ENCODE measurements at regions not wholly inside any gene's neighbourhood (a gene's known extent, or its start where the extent isn't known, plus 50 kb on each side); places are given as distances from the start of the nearest gene placed in this dataset.

DNA sequence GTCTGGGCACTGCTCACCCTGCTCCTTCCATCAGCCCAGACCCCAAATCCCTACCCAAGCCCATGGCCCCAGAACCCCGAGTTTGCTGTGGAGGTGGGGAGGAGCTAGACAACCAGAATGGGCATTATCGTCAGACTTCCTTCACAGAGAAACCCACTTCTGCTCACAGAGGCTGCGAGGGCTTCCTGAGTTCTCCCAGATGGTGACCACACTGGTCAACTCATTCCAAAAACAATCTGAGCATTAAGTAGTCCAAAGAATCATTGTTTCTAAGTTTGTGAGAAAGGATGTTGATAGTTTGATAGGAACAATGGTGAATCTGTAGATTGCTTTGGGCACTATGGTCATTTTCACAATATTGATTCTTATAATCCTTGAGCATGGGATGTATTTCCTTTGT lies 60.2 kb downstream of the LRRC30 start:
- no peak for TF ChIP-seq CTCF (IDR thresholded peaks at IDR 0.05)
- TF ChIP-seq EZH2 (IDR thresholded peaks at IDR 0.05; ENCODE audit: borderline replicate concordance, insufficient read depth, low read depth, low read length, poor library complexity, severe bottlenecking): no peak
